Gastroesophageal sphincter (tissue), 3 donors: ENCODE measurements at regions not wholly inside any gene's neighbourhood (a gene's known extent, or its start where the extent isn't known, plus 50 kb on each side); places are given as distances from the start of the nearest gene placed in this dataset.

Experiments
- CTCF ChIP-seq, 4 experiments: fragments of 200-600 bp in 2 of 4; fragments of 450-650 bp in 2 of 4; sonication (generic) in 1 of 4; IDR thresholded peaks; one replicate each; pipeline ENCODE4 v1.5.1; 2017 to 2019; ENCODE audit warnings: antibody characterized with exemption in 4 of 4, mild to moderate bottlenecking in 2 of 4, moderate library complexity in 2 of 4
- EP300 ChIP-seq: sonication (generic); formaldehyde crosslinking; IDR thresholded peaks from one replicate; pipeline ENCODE4 v1.6.1; 2017; ENCODE audit warnings: antibody characterized with exemption, mild to moderate bottlenecking
- POLR2AphosphoS5 ChIP-seq: sonication (generic); formaldehyde crosslinking; IDR thresholded peaks from one replicate; pipeline ENCODE4 v1.6.1; 2017; ENCODE audit warnings: antibody characterized with exemption

- TF ChIP-seq EP300 (no peak), POLR2AphosphoS5 (no peak), CTCF (IDR thresholded peaks at IDR 0.05) (no peak)
These were observed 363.5 kb downstream of the BCOR start for GRCh38 chrX:39734174-39734776.
